Fibroblast of lung (primary cell): ENCODE measurements at regions not wholly inside any gene's neighbourhood (a gene's known extent, or its start where the extent isn't known, plus 50 kb on each side); places are given as distances from the start of the nearest gene placed in this dataset.

Source experiments
- EZH2 ChIP-seq: IDR thresholded peaks from 2 replicates; pipeline ENCODE4 v1.5.1; 2012; ENCODE audit warnings: low read length, control low read depth, mild to moderate bottlenecking; ENCODE audit errors: missing control alignments
- TF ChIP-seq, protein P1 (sequence below), 2 donors: IDR thresholded peaks in 1 of 2; conservative IDR thresholded peaks in 1 of 2; 1 replicate in 1 of 2; 2 replicates in 1 of 2; pipeline ENCODE4 v1.5.1; 2011 to 2012; ENCODE audit warnings: low read length in 2 of 2, control low read depth in 1 of 2, inconsistent platforms in 1 of 2, low read depth in 1 of 2, mild to moderate bottlenecking in 1 of 2

DNA sequence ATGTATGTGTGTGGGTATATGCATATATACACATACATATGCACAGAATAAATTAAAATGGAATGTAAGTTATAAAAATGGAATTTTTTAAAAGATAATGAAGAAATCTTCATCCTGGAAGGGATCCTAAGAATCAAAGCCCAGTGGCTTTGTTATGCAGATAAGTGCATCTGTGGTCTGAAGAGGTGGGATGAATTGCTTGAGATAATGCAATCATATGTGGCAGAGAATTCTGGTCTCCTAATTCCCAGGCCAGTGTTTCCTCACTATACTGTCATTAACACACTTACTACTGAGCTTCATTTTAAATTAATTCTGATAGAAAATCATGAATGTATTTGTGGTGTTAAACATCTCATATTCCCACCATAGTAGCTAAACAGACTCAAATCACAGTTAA is 86.7 kb upstream of the PRMT6 start:
- TF ChIP-seq, protein P1, sequence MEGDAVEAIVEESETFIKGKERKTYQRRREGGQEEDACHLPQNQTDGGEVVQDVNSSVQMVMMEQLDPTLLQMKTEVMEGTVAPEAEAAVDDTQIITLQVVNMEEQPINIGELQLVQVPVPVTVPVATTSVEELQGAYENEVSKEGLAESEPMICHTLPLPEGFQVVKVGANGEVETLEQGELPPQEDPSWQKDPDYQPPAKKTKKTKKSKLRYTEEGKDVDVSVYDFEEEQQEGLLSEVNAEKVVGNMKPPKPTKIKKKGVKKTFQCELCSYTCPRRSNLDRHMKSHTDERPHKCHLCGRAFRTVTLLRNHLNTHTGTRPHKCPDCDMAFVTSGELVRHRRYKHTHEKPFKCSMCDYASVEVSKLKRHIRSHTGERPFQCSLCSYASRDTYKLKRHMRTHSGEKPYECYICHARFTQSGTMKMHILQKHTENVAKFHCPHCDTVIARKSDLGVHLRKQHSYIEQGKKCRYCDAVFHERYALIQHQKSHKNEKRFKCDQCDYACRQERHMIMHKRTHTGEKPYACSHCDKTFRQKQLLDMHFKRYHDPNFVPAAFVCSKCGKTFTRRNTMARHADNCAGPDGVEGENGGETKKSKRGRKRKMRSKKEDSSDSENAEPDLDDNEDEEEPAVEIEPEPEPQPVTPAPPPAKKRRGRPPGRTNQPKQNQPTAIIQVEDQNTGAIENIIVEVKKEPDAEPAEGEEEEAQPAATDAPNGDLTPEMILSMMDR (conservative IDR thresholded peaks at IDR 0.05 in 1 of 2, IDR thresholded peaks at IDR 0.05 in 1 of 2; ENCODE audit: low read depth in 1 of 2, low read length in 2 of 2), result no peak
- TF ChIP-seq EZH2, result no peak
